HepG2 (cell line): ENCODE measurements at regions not wholly inside any gene's neighbourhood (a gene's known extent, or its start where the extent isn't known, plus 50 kb on each side); places are given as distances from the start of the nearest gene placed in this dataset.

Experiments
- FIP1L1 ChIP-seq: fragments of 200-400 bp; formaldehyde crosslinking; IDR thresholded peaks from 2 replicates; pipeline ENCODE4 v1.6.1; 2018; ENCODE audit warnings: low read depth, mild to moderate bottlenecking, low read length, moderate library complexity, borderline replicate concordance; ENCODE audit not compliant: insufficient read depth
- NFIC ChIP-seq: IDR thresholded peaks from 2 replicates; pipeline ENCODE4 v1.6.1; 2012; ENCODE audit warnings: mild to moderate bottlenecking, low read length, inconsistent platforms
- ZFP41 ChIP-seq: sonication (generic); formaldehyde crosslinking; IDR thresholded peaks from 2 replicates; pipeline ENCODE4 v1.4.0; 2020; ENCODE audit warnings: mild to moderate bottlenecking, missing genetic modification reagents, borderline replicate concordance
- ZNF44 ChIP-seq: sonication (generic); formaldehyde crosslinking; IDR thresholded peaks from 2 replicates; pipeline ENCODE4 v1.5.1; 2020; ENCODE audit warnings: mild to moderate bottlenecking, missing genetic modification reagents
- ZNF607 ChIP-seq: sonication (generic); formaldehyde crosslinking; IDR thresholded peaks from 2 replicates; pipeline ENCODE4 v1.5.1; 2020; ENCODE audit warnings: missing genetic modification reagents, mild to moderate bottlenecking, borderline replicate concordance
- TF ChIP-seq, protein P1 (sequence below): sonication (generic); formaldehyde crosslinking; IDR thresholded peaks from 2 replicates; pipeline ENCODE4 v1.5.1; 2020; ENCODE audit warnings: mild to moderate bottlenecking, missing genetic modification reagents, borderline replicate concordance
- TF ChIP-seq, protein P2 (sequence below): sonication (generic); IDR thresholded peaks from 2 replicates; pipeline ENCODE4 v1.6.1; 2016; ENCODE audit warnings: low read depth, borderline replicate concordance
- TF ChIP-seq, protein P3 (sequence below): sonication (generic); formaldehyde crosslinking; IDR thresholded peaks from 2 replicates; pipeline ENCODE4 v1.9.0; 2021; ENCODE audit warnings: mild to moderate bottlenecking, missing genetic modification reagents

DNA sequence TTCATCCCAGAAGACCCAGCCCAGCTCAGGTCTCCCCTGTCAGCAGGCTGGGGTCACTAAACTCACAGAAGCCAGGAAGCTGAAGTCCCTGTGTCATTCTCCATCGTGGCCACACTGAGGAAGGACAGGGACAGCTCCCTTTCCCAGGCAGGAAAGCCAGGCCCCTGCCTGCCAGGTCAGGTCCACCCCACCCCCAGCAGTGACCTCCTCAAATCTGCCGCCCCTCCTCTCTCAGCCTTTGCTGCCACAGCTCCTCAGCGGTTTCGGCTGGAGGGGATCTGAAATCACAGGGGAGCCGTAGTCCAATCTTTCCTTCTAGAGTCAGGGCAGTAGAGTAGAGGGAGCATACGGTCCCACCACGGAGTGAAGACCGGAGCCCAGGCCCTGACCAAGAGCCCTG, 150.9 kb upstream of the UNC5B start (continued):
- TF ChIP-seq, protein P1, sequence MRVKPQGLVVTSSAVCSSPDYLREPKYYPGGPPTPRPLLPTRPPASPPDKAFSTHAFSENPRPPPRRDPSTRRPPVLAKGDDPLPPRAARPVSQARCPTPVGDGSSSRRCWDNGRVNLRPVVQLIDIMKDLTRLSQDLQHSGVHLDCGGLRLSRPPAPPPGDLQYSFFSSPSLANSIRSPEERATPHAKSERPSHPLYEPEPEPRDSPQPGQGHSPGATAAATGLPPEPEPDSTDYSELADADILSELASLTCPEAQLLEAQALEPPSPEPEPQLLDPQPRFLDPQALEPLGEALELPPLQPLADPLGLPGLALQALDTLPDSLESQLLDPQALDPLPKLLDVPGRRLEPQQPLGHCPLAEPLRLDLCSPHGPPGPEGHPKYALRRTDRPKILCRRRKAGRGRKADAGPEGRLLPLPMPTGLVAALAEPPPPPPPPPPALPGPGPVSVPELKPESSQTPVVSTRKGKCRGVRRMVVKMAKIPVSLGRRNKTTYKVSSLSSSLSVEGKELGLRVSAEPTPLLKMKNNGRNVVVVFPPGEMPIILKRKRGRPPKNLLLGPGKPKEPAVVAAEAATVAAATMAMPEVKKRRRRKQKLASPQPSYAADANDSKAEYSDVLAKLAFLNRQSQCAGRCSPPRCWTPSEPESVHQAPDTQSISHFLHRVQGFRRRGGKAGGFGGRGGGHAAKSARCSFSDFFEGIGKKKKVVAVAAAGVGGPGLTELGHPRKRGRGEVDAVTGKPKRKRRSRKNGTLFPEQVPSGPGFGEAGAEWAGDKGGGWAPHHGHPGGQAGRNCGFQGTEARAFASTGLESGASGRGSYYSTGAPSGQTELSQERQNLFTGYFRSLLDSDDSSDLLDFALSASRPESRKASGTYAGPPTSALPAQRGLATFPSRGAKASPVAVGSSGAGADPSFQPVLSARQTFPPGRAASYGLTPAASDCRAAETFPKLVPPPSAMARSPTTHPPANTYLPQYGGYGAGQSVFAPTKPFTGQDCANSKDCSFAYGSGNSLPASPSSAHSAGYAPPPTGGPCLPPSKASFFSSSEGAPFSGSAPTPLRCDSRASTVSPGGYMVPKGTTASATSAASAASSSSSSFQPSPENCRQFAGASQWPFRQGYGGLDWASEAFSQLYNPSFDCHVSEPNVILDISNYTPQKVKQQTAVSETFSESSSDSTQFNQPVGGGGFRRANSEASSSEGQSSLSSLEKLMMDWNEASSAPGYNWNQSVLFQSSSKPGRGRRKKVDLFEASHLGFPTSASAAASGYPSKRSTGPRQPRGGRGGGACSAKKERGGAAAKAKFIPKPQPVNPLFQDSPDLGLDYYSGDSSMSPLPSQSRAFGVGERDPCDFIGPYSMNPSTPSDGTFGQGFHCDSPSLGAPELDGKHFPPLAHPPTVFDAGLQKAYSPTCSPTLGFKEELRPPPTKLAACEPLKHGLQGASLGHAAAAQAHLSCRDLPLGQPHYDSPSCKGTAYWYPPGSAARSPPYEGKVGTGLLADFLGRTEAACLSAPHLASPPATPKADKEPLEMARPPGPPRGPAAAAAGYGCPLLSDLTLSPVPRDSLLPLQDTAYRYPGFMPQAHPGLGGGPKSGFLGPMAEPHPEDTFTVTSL (CRISPR knock-in tag): no peak
- TF ChIP-seq, protein P2, sequence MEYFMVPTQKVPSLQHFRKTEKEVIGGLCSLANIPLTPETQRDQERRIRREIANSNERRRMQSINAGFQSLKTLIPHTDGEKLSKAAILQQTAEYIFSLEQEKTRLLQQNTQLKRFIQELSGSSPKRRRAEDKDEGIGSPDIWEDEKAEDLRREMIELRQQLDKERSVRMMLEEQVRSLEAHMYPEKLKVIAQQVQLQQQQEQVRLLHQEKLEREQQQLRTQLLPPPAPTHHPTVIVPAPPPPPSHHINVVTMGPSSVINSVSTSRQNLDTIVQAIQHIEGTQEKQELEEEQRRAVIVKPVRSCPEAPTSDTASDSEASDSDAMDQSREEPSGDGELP: no peak
- TF ChIP-seq ZFP41 (no peak), ZNF607 (CRISPR knock-in tag) (no peak), NFIC (no peak), ZNF44 (CRISPR knock-in tag) (no peak), FIP1L1 (no peak)
- TF ChIP-seq, protein P3, sequence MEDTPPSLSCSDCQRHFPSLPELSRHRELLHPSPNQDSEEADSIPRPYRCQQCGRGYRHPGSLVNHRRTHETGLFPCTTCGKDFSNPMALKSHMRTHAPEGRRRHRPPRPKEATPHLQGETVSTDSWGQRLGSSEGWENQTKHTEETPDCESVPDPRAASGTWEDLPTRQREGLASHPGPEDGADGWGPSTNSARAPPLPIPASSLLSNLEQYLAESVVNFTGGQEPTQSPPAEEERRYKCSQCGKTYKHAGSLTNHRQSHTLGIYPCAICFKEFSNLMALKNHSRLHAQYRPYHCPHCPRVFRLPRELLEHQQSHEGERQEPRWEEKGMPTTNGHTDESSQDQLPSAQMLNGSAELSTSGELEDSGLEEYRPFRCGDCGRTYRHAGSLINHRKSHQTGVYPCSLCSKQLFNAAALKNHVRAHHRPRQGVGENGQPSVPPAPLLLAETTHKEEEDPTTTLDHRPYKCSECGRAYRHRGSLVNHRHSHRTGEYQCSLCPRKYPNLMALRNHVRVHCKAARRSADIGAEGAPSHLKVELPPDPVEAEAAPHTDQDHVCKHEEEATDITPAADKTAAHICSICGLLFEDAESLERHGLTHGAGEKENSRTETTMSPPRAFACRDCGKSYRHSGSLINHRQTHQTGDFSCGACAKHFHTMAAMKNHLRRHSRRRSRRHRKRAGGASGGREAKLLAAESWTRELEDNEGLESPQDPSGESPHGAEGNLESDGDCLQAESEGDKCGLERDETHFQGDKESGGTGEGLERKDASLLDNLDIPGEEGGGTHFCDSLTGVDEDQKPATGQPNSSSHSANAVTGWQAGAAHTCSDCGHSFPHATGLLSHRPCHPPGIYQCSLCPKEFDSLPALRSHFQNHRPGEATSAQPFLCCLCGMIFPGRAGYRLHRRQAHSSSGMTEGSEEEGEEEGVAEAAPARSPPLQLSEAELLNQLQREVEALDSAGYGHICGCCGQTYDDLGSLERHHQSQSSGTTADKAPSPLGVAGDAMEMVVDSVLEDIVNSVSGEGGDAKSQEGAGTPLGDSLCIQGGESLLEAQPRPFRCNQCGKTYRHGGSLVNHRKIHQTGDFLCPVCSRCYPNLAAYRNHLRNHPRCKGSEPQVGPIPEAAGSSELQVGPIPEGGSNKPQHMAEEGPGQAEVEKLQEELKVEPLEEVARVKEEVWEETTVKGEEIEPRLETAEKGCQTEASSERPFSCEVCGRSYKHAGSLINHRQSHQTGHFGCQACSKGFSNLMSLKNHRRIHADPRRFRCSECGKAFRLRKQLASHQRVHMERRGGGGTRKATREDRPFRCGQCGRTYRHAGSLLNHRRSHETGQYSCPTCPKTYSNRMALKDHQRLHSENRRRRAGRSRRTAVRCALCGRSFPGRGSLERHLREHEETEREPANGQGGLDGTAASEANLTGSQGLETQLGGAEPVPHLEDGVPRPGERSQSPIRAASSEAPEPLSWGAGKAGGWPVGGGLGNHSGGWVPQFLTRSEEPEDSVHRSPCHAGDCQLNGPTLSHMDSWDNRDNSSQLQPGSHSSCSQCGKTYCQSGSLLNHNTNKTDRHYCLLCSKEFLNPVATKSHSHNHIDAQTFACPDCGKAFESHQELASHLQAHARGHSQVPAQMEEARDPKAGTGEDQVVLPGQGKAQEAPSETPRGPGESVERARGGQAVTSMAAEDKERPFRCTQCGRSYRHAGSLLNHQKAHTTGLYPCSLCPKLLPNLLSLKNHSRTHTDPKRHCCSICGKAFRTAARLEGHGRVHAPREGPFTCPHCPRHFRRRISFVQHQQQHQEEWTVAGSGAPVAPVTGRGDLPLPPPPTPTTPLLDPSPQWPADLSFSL (CRISPR knock-in tag): no peak
